ENCODE measurements at regions not wholly inside any gene's neighbourhood (a gene's known extent, or its start where the extent isn't known, plus 50 kb on each side); places are given as distances from the start of the nearest gene placed in this dataset.

GRCh38 chr2:138210487-138210886 is 246.2 kb downstream of the HNMT start:
- TF ChIP-seq SPI1 (IDR thresholded peaks at IDR 0.05; ENCODE audit: borderline replicate concordance, low read depth), result no peak
- TF ChIP-seq POLR2AphosphoS5 (IDR thresholded peaks at IDR 0.05; ENCODE audit: low read depth), result no peak
- no peak for TF ChIP-seq CTCF (IDR thresholded peaks at IDR 0.05; ENCODE audit: insufficient read depth, low read length)
- TF ChIP-seq REST (IDR thresholded peaks at IDR 0.05; ENCODE audit: insufficient replicate concordance, low read depth), result no peak
- TF ChIP-seq GABPA (IDR thresholded peaks at IDR 0.05; ENCODE audit: low read depth), result no peak
- Histone ChIP-seq H3K27ac (replicated peaks) (no peak overlapping the region), H3K27me3 (ENCODE audit: insufficient read depth, poor library complexity, severe bottlenecking) (no peaks in the 10 kb centered on the region), H3K4me3 (replicated peaks; ENCODE audit: insufficient read depth, low read length) (no peak overlapping the region)
- no peak for DNase-seq (ENCODE audit: low read depth in 1 of 2, low spot score in 1 of 2)

DNA sequence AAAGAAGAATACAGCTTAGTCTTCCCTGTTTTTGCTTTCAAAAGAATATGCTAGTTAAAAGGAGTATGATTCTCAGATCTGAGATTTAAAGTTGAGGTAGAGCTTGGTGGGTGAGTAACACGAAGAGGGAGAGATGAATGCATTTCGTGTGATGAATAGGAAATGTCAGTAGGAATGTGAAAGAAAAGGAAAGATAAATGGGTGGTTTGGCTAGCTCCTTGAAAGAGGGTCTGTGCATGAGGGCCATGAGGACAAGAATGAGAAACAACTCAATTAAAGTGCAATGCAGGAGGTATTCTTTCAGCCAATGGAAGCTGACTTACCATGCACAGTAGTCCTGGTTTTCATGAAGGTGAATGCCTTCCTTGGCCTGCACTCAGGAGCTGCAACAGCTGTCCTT is 248.2 kb downstream of the HNMT start:
- no peak for DNase-seq (ENCODE audit: low read depth in 1 of 2, low spot score in 1 of 2)
- no peaks in the 10 kb centered on the region for H3K27me3 ChIP-seq (ENCODE audit: insufficient read depth, poor library complexity, severe bottlenecking)
- no peak for TF ChIP-seq REST (IDR thresholded peaks at IDR 0.05; ENCODE audit: insufficient replicate concordance, low read depth)
- TF ChIP-seq CTCF (IDR thresholded peaks at IDR 0.05; ENCODE audit: insufficient read depth, low read length), result no peak
- TF ChIP-seq GABPA (IDR thresholded peaks at IDR 0.05; ENCODE audit: low read depth), result no peak
- no peak for TF ChIP-seq POLR2AphosphoS5 (IDR thresholded peaks at IDR 0.05; ENCODE audit: low read depth)
- TF ChIP-seq SPI1 (IDR thresholded peaks at IDR 0.05; ENCODE audit: borderline replicate concordance, low read depth), result no peak
- no peak overlapping the region for H3K27ac ChIP-seq (replicated peaks)
- H3K4me3 ChIP-seq (replicated peaks; ENCODE audit: insufficient read depth, low read length), result no peak overlapping the region

DNA sequence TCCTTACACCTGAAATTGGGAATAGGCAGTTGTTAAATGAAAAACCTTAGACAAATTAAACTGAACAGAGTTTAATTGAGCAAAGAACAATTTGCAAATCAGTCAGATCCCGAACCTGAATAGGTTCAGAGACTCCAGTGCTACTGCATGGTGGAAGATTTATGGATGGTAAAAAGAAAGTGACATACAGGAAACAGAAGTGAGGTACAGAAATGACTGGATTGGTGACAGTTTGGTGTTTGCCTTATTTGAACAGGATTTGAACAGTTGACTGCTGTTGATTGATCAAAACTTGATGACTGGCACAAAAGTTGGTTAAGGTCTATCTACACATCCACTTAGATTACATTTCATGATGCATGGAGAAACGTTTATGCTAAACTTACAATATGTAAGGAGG is 248.8 kb downstream of the HNMT start:
- no peaks in the 10 kb centered on the region for H3K27me3 ChIP-seq (ENCODE audit: insufficient read depth, poor library complexity, severe bottlenecking)
- TF ChIP-seq REST (IDR thresholded peaks at IDR 0.05; ENCODE audit: insufficient replicate concordance, low read depth) (no peak), POLR2AphosphoS5 (IDR thresholded peaks at IDR 0.05; ENCODE audit: low read depth) (no peak), SPI1 (IDR thresholded peaks at IDR 0.05; ENCODE audit: borderline replicate concordance, low read depth) (no peak), GABPA (IDR thresholded peaks at IDR 0.05; ENCODE audit: low read depth) (no peak), CTCF (IDR thresholded peaks at IDR 0.05; ENCODE audit: insufficient read depth, low read length) (no peak)
- no peak overlapping the region for H3K4me3 ChIP-seq (replicated peaks; ENCODE audit: insufficient read depth, low read length)
- H3K27ac ChIP-seq (replicated peaks), result no peak overlapping the region
- DNase-seq (ENCODE audit: low read depth in 1 of 2, low spot score in 1 of 2), result no peak

Data from HL-60 (cell line).